ENCODE measurements at regions not wholly inside any gene's neighbourhood (a gene's known extent, or its start where the extent isn't known, plus 50 kb on each side); places are given as distances from the start of the nearest gene placed in this dataset.

DNA sequence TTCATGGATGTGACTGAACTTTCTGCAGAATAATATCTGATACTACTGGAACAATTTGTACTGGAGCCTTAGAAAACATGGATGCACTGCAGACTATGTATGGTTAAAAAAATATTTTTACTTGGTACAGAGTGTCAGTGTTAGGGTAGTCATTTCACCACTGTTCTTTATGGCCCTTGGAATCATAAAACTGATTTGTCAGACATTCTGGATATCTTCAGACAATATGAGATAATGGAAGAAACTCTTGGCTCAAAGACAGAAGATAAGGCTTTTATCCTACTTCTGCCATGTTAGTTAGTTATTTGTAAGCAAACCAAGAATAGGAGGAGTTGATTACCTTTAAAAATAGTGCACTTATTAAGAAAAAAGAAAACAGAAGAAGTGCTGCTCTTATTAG lies 209.4 kb downstream of the LRIG3 start:
- TF ChIP-seq, protein P1, sequence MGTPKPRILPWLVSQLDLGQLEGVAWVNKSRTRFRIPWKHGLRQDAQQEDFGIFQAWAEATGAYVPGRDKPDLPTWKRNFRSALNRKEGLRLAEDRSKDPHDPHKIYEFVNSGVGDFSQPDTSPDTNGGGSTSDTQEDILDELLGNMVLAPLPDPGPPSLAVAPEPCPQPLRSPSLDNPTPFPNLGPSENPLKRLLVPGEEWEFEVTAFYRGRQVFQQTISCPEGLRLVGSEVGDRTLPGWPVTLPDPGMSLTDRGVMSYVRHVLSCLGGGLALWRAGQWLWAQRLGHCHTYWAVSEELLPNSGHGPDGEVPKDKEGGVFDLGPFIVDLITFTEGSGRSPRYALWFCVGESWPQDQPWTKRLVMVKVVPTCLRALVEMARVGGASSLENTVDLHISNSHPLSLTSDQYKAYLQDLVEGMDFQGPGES (IDR thresholded peaks at IDR 0.05; ENCODE audit: low read depth, low read length) = no peak
- TF ChIP-seq, protein P2, sequence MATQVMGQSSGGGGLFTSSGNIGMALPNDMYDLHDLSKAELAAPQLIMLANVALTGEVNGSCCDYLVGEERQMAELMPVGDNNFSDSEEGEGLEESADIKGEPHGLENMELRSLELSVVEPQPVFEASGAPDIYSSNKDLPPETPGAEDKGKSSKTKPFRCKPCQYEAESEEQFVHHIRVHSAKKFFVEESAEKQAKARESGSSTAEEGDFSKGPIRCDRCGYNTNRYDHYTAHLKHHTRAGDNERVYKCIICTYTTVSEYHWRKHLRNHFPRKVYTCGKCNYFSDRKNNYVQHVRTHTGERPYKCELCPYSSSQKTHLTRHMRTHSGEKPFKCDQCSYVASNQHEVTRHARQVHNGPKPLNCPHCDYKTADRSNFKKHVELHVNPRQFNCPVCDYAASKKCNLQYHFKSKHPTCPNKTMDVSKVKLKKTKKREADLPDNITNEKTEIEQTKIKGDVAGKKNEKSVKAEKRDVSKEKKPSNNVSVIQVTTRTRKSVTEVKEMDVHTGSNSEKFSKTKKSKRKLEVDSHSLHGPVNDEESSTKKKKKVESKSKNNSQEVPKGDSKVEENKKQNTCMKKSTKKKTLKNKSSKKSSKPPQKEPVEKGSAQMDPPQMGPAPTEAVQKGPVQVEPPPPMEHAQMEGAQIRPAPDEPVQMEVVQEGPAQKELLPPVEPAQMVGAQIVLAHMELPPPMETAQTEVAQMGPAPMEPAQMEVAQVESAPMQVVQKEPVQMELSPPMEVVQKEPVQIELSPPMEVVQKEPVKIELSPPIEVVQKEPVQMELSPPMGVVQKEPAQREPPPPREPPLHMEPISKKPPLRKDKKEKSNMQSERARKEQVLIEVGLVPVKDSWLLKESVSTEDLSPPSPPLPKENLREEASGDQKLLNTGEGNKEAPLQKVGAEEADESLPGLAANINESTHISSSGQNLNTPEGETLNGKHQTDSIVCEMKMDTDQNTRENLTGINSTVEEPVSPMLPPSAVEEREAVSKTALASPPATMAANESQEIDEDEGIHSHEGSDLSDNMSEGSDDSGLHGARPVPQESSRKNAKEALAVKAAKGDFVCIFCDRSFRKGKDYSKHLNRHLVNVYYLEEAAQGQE (IDR thresholded peaks at IDR 0.05; ENCODE audit: low read depth, low read length) = no peak
- TF ChIP-seq MXI1 (IDR thresholded peaks at IDR 0.05; ENCODE audit: low read depth, low read length) (no peak), GABPA (IDR thresholded peaks at IDR 0.05; ENCODE audit: low read depth) (no peak), POLR2AphosphoS5 (IDR thresholded peaks at IDR 0.05; ENCODE audit: low read depth, low read length) (no peak), FOSL2 (IDR thresholded peaks at IDR 0.05; ENCODE audit: borderline replicate concordance, low read depth) (no peak), RAD21 (IDR thresholded peaks at IDR 0.05; ENCODE audit: low read length) (no peak), EP300 (IDR thresholded peaks at IDR 0.05; ENCODE audit: borderline replicate concordance in 1 of 2, low read depth in 1 of 2, low read length in 1 of 2) (no peak), EZH2phosphoT487 (IDR thresholded peaks at IDR 0.05; ENCODE audit: borderline replicate concordance, low read depth) (no peak), RCOR1 (IDR thresholded peaks at IDR 0.05; ENCODE audit: low read length) (no peak), RXRA (IDR thresholded peaks at IDR 0.05; ENCODE audit: borderline replicate concordance, low read depth) (no peak), GATA2 (CRISPR knock-in tag; IDR thresholded peaks at IDR 0.05) (no peak)
- TF ChIP-seq, protein P3, sequence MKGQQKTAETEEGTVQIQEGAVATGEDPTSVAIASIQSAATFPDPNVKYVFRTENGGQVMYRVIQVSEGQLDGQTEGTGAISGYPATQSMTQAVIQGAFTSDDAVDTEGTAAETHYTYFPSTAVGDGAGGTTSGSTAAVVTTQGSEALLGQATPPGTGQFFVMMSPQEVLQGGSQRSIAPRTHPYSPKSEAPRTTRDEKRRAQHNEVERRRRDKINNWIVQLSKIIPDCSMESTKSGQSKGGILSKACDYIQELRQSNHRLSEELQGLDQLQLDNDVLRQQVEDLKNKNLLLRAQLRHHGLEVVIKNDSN (IDR thresholded peaks at IDR 0.05; ENCODE audit: borderline replicate concordance, low read depth) = no peak
- TF ChIP-seq, protein P4, sequence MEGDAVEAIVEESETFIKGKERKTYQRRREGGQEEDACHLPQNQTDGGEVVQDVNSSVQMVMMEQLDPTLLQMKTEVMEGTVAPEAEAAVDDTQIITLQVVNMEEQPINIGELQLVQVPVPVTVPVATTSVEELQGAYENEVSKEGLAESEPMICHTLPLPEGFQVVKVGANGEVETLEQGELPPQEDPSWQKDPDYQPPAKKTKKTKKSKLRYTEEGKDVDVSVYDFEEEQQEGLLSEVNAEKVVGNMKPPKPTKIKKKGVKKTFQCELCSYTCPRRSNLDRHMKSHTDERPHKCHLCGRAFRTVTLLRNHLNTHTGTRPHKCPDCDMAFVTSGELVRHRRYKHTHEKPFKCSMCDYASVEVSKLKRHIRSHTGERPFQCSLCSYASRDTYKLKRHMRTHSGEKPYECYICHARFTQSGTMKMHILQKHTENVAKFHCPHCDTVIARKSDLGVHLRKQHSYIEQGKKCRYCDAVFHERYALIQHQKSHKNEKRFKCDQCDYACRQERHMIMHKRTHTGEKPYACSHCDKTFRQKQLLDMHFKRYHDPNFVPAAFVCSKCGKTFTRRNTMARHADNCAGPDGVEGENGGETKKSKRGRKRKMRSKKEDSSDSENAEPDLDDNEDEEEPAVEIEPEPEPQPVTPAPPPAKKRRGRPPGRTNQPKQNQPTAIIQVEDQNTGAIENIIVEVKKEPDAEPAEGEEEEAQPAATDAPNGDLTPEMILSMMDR (IDR thresholded peaks at IDR 0.05) = no peak
- TF ChIP-seq, protein P5, sequence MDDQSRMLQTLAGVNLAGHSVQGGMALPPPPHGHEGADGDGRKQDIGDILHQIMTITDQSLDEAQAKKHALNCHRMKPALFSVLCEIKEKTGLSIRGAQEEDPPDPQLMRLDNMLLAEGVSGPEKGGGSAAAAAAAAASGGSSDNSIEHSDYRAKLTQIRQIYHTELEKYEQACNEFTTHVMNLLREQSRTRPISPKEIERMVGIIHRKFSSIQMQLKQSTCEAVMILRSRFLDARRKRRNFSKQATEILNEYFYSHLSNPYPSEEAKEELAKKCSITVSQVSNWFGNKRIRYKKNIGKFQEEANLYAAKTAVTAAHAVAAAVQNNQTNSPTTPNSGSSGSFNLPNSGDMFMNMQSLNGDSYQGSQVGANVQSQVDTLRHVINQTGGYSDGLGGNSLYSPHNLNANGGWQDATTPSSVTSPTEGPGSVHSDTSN (IDR thresholded peaks at IDR 0.05) = no peak
- TF ChIP-seq, protein P6, sequence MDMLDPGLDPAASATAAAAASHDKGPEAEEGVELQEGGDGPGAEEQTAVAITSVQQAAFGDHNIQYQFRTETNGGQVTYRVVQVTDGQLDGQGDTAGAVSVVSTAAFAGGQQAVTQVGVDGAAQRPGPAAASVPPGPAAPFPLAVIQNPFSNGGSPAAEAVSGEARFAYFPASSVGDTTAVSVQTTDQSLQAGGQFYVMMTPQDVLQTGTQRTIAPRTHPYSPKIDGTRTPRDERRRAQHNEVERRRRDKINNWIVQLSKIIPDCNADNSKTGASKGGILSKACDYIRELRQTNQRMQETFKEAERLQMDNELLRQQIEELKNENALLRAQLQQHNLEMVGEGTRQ (IDR thresholded peaks at IDR 0.05; ENCODE audit: borderline replicate concordance, low read depth, low read length) = no peak
- Histone ChIP-seq H2AFZ (ENCODE audit: low read depth) (no peak overlapping the region), H3K27ac (ENCODE audit: low read depth in 2 of 2, low read length in 1 of 2) (no peak overlapping the region), H3K27me3 (ENCODE audit: insufficient read depth) (no peaks in the 10 kb centered on the region), H3K4me3 (ENCODE audit: low read depth in 2 of 2, low read length in 1 of 2) (no peak overlapping the region), H3K4me1 (ENCODE audit: control insufficient read depth in 1 of 2, insufficient read depth in 2 of 2, low read depth in 1 of 2, low read length in 1 of 2) (no peaks in the 10 kb centered on the region), H3K9me3 (no peaks in the 10 kb centered on the region), H4K20me1 (ENCODE audit: insufficient read depth) (no peaks in the 10 kb centered on the region), H3K79me2 (ENCODE audit: insufficient read depth) (no peaks in the 10 kb centered on the region), H3K9me2 (no peaks in the 10 kb centered on the region), H3K36me3 (replicated peaks in 1 of 2; ENCODE audit: control insufficient read depth in 1 of 2, insufficient read depth in 2 of 2, low read length in 1 of 2) (no peaks in the 10 kb centered on the region), H3K4me2 (no peak overlapping the region), H3F3A (replicated peaks; ENCODE audit: insufficient read depth) (no peaks in the 10 kb centered on the region), H3K9ac (no peak overlapping the region)
- POLR2A ChIA-PET = no interaction called here
- DNase-seq = no peak
- CTCF ChIA-PET = no interaction called here
